HepG2 (cell line): ENCODE measurements at regions not wholly inside any gene's neighbourhood (a gene's known extent, or its start where the extent isn't known, plus 50 kb on each side); places are given as distances from the start of the nearest gene placed in this dataset.

ENCODE experiments used
- ATAC-seq: fragments of 200-7000 bp; cut with Tn5 transposase; 3 replicates; pipeline ENCODE4 v1.9.1; 2020; ENCODE audit warnings: mild to moderate bottlenecking, moderate library complexity
- BruUV-seq: library from RNA; stranded (reverse); fragments of 400-500 nt; replicated peaks from 2 replicates; lab custom pipeline; 2021; lab: Mats Ljungman, UMichigan
- CTCF ChIA-PET: fragments of 300-600 bp; formaldehyde crosslinking; extraction: SDS; loops from one replicate; lab custom pipeline; 2021; ENCODE audit warnings: low total read pairs, inconsistent platforms, low intra/inter-chr PET ratio; lab: Yijun Ruan, JAX
- POLR2A ChIA-PET: fragments of 350-600 bp; sonication (Branson Sonifier 250); formaldehyde crosslinking; loops from one replicate; lab custom pipeline; 2020; ENCODE audit warnings: antibody characterized with exemption, inconsistent platforms; lab: Yijun Ruan, JAX
- DNase-seq: peaks from one replicate; pipeline ENCODE4 v3.0.0-alpha.2; 2015; ENCODE audit warnings: low spot score
- FAIRE-seq: peaks from 3 replicates; lab custom pipeline; 2011; peaks lifted over from hg19 to GRCh38; lab: Jason Lieb, UNC
- H2AFZ ChIP-seq: one replicate; pipeline ENCODE4 v1.6.1; 2011; ENCODE audit warnings: low read length, inconsistent platforms
- H3K27ac ChIP-seq: fragments of 300-600 bp; 3 replicates; pipeline ENCODE4 v1.8.0; 2011; ENCODE audit warnings: mixed run types, mild to moderate bottlenecking, mixed read lengths, low read length, inconsistent platforms; ENCODE audit not compliant: insufficient read depth; ENCODE audit errors: extremely low read length
- H3K27me3 ChIP-seq, 2 experiments: fragments of 200-600 bp in 1 of 2; 2 replicates in 1 of 2; 3 replicates in 1 of 2; pipeline versions ENCODE4 v1.6.0 to v1.8.0; 2011; ENCODE audit warnings: low read length in 2 of 2, mild to moderate bottlenecking in 2 of 2, moderate library complexity in 2 of 2, inconsistent platforms in 1 of 2; ENCODE audit not compliant: insufficient read depth in 2 of 2, control insufficient read depth in 1 of 2
- H3K36me3 ChIP-seq, 2 experiments: fragments of 200-600 bp in 1 of 2; replicated peaks in 1 of 2; 2 replicates in 1 of 2; 3 replicates in 1 of 2; pipeline versions ENCODE4 v1.5.1 to v1.8.0; 2011; ENCODE audit warnings: low read length in 2 of 2, inconsistent platforms in 1 of 2; ENCODE audit not compliant: insufficient read depth in 2 of 2, control insufficient read depth in 1 of 2
- H3K4me1 ChIP-seq: 2 replicates; pipeline ENCODE4 v1.5.1; 2012; ENCODE audit warnings: low read length, inconsistent platforms; ENCODE audit not compliant: insufficient read depth
- H3K4me2 ChIP-seq: 2 replicates; pipeline ENCODE4 v1.6.0; 2011; ENCODE audit warnings: low read depth, low read length, inconsistent platforms
- H3K4me3 ChIP-seq, 3 experiments: fragments of 200-600 bp in 1 of 3; sonication (generic), shearing (Covaris generic) in 1 of 3; replicated peaks in 1 of 3; 2 replicates each; pipeline ENCODE4 v1.5.1; 2011 to 2016; ENCODE audit warnings: low read length in 3 of 3, inconsistent platforms in 2 of 3, low read depth in 2 of 3, mild to moderate bottlenecking in 2 of 3, control low read depth in 1 of 3, mixed read lengths in 1 of 3; ENCODE audit not compliant: insufficient read depth in 1 of 3
- H3K79me2 ChIP-seq: one replicate; pipeline ENCODE4 v1.6.1; 2011; ENCODE audit warnings: low read length, inconsistent platforms; ENCODE audit not compliant: insufficient read depth
- H3K9ac ChIP-seq: 2 replicates; pipeline ENCODE4 v1.6.0; 2011; ENCODE audit warnings: mild to moderate bottlenecking, low read depth, low read length, inconsistent platforms; ENCODE audit not compliant: insufficient read depth
- H3K9me3 ChIP-seq: 2 replicates; pipeline ENCODE4 v1.5.1; 2012; ENCODE audit warnings: mild to moderate bottlenecking, low read length
- H4K20me1 ChIP-seq: 2 replicates; pipeline ENCODE4 v1.6.0; 2011; ENCODE audit warnings: inconsistent platforms, mild to moderate bottlenecking, low read length, moderate library complexity; ENCODE audit not compliant: insufficient read depth
- FOXO1 ChIP-seq: sonication (generic); formaldehyde crosslinking; IDR thresholded peaks from 2 replicates; pipeline ENCODE4 v1.4.0; 2020; ENCODE audit warnings: missing genetic modification reagents
- GABPB1 ChIP-seq: IDR thresholded peaks from 2 replicates; pipeline ENCODE4 v1.6.1; 2016; ENCODE audit warnings: mild to moderate bottlenecking, missing genetic modification reagents, moderate library complexity, missing compliant biosample characterization
- GTF2F1 ChIP-seq: fragments of 150-350 bp; IDR thresholded peaks from 2 replicates; pipeline ENCODE4 v1.6.1; 2014; ENCODE audit warnings: low read length
- HMG20A ChIP-seq: IDR thresholded peaks from 2 replicates; pipeline ENCODE4 v1.6.1; 2016; ENCODE audit warnings: borderline replicate concordance
- MEIS2 ChIP-seq: sonication (generic); formaldehyde crosslinking; IDR thresholded peaks from 2 replicates; pipeline ENCODE4 v1.9.0; 2021; ENCODE audit warnings: mild to moderate bottlenecking, missing genetic modification reagents
- NFE2 ChIP-seq: sonication (generic); formaldehyde crosslinking; IDR thresholded peaks from 2 replicates; pipeline ENCODE4 v1.4.0; 2020; ENCODE audit warnings: missing genetic modification reagents
- PLRG1 ChIP-seq: fragments of 450-650 bp; conservative IDR thresholded peaks from 2 replicates; pipeline ENCODE4 v1.6.1; 2016
- POLR2G ChIP-seq: fragments of 200-400 bp; formaldehyde crosslinking; IDR thresholded peaks from 2 replicates; pipeline ENCODE4 v1.6.1; 2018; ENCODE audit warnings: mild to moderate bottlenecking, low read depth, low read length, moderate library complexity
- REXO4 ChIP-seq: sonication (generic); formaldehyde crosslinking; IDR thresholded peaks from 2 replicates; pipeline ENCODE4 v1.8.0; 2022; ENCODE audit warnings: missing genetic modification reagents, mild to moderate bottlenecking, borderline replicate concordance
- SAFB2 ChIP-seq: sonication (generic); formaldehyde crosslinking; IDR thresholded peaks from 2 replicates; pipeline ENCODE4 v1.5.1; 2020; ENCODE audit warnings: missing genetic modification reagents, low read depth, mild to moderate bottlenecking, borderline replicate concordance
- SIX4 ChIP-seq: sonication (generic); formaldehyde crosslinking; IDR thresholded peaks from 2 replicates; pipeline ENCODE4 v1.4.0; 2020; ENCODE audit warnings: missing genetic modification reagents
- SMARCC2 ChIP-seq: fragments of 450-650 bp; IDR thresholded peaks from 2 replicates; pipeline ENCODE4 v1.6.1; 2017; ENCODE audit warnings: antibody characterized with exemption, mild to moderate bottlenecking
- ZNF652 ChIP-seq: IDR thresholded peaks from 2 replicates; pipeline ENCODE4 v1.6.1; 2016; ENCODE audit warnings: low read depth, borderline replicate concordance
- ZNF891 ChIP-seq: sonication (generic); formaldehyde crosslinking; IDR thresholded peaks from 2 replicates; pipeline ENCODE4 v1.5.0; 2020; ENCODE audit warnings: mild to moderate bottlenecking, missing genetic modification reagents
- WGBS: methylation state at CpG from one replicate; pipeline ENCODE4 v1.1.6; 2017; ENCODE audit warnings: low lambda C conversion rate; 5-methylcytosine and 5-hydroxymethylcytosine counted together
- in situ Hi-C: cut with HindIII; loops from 2 replicates; pipeline ENCODE4 v1.10.0; 2017; ENCODE audit warnings: low pct_unique_long_range_greater_than_20kb; ENCODE audit not compliant: extremely low pct_ligation_motif_present
- intact Hi-C: fragments of 100-400 bp; cut with micrococcal nuclease; formaldehyde crosslinking; loops from one replicate; pipeline ENCODE4 v1.10.0; 2022; ENCODE audit not compliant: unreplicated experiment
- TF ChIP-seq, protein P1 (sequence below): sonication (generic); formaldehyde crosslinking; IDR thresholded peaks from 2 replicates; pipeline ENCODE4 v1.8.1; 2023; ENCODE audit warnings: mild to moderate bottlenecking, missing genetic modification reagents

DNA sequence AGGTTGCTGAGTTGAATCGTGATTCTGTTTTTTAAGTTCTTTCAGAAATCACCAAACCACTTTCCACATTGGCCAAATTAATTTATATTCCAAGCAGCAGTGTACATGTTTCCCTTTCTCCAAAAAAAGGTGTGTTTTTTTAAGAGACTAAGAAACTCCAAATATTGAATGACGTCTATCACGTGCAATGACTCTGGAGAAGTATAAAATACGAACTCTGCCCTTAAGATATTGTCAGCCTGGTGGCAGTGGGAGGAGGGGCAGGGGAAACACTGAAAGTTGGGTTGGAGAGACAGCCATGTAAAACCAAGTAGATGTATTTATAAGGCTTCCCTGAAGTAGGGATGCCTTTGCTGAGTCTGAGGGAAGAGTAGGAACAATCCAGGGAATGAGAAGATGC is 50.1 kb upstream of the DHRS4 start:
- WGBS, result 15% methylated on average over 4 of the region's 4 CpGs
- in situ Hi-C loops, result no loop called here
- no peak overlapping the region for H3K9ac ChIP-seq
- no peak overlapping the region for H3K4me3 ChIP-seq
- H2AFZ ChIP-seq, result no peak overlapping the region
- intact Hi-C loops, result no loop called here
- FAIRE-seq (no peak), DNase-seq (no peak), ATAC-seq (no peak)
- CTCF ChIA-PET, result no interaction called here
- no peaks in the 10 kb centered on the region for H3K79me2 ChIP-seq
- no peak overlapping the region for H3K4me2 ChIP-seq
- BruUV-seq, result no TSS peak
- peaks cover 14% of the 10 kb centered on the region for H3K4me1 ChIP-seq
- no peaks in the 10 kb centered on the region for H3K27me3 ChIP-seq
- POLR2A ChIA-PET, result no interaction called here
- H4K20me1 ChIP-seq, result no peaks in the 10 kb centered on the region
- no peak overlapping the region for H3K27ac ChIP-seq
- TF ChIP-seq NFE2 (CRISPR knock-in tag) (no peak), REXO4 (CRISPR knock-in tag) (no peak), HMG20A (CRISPR knock-in tag) (no peak), ZNF891 (CRISPR knock-in tag) (no peak), SMARCC2 (no peak), GTF2F1 (no peak), SAFB2 (CRISPR knock-in tag) (no peak), GABPB1 (CRISPR knock-in tag) (no peak), POLR2G (no peak), ZNF652 (no peak), MEIS2 (no peak), PLRG1 (no peak), SIX4 (CRISPR knock-in tag) (no peak), FOXO1 (no peak)
- TF ChIP-seq, protein P1, sequence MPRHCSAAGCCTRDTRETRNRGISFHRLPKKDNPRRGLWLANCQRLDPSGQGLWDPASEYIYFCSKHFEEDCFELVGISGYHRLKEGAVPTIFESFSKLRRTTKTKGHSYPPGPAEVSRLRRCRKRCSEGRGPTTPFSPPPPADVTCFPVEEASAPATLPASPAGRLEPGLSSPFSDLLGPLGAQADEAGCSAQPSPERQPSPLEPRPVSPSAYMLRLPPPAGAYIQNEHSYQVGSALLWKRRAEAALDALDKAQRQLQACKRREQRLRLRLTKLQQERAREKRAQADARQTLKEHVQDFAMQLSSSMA (CRISPR knock-in tag), result no peak
- no peaks in the 10 kb centered on the region for H3K36me3 ChIP-seq
- no peaks in the 10 kb centered on the region for H3K9me3 ChIP-seq
